ENCODE measurements at regions not wholly inside any gene's neighbourhood (a gene's known extent, or its start where the extent isn't known, plus 50 kb on each side); places are given as distances from the start of the nearest gene placed in this dataset.

GRCh38 chr9:131801810-131802209, 61.9 kb upstream of the RAPGEF1 start:
- TF ChIP-seq CTCF (conservative IDR thresholded peaks at IDR 0.05; ENCODE audit: low read depth, low read length), result no peak
- no peak for TF ChIP-seq EZH2 (IDR thresholded peaks at IDR 0.05; ENCODE audit: low read length, unreplicated experiment)

All from PC-3 (cell line).